DOHH2 (cell line): ENCODE measurements at regions not wholly inside any gene's neighbourhood (a gene's known extent, or its start where the extent isn't known, plus 50 kb on each side); places are given as distances from the start of the nearest gene placed in this dataset.

Source experiments
- CTCF ChIP-seq: fragments of 200-600 bp; sonication (generic); IDR thresholded peaks from one replicate; pipeline ENCODE4 v1.5.1; 2014; ENCODE audit warnings: antibody characterized with exemption, mild to moderate bottlenecking, low read depth, low read length; ENCODE audit not compliant: poor library complexity, severe bottlenecking
- EZH2phosphoT487 ChIP-seq: fragments of 200-600 bp; sonication (generic); IDR thresholded peaks from 2 replicates; pipeline ENCODE4 v1.6.1; 2017; ENCODE audit warnings: borderline replicate concordance, mild to moderate bottlenecking, antibody characterized with exemption, low read length, moderate library complexity, mixed read lengths

DNA sequence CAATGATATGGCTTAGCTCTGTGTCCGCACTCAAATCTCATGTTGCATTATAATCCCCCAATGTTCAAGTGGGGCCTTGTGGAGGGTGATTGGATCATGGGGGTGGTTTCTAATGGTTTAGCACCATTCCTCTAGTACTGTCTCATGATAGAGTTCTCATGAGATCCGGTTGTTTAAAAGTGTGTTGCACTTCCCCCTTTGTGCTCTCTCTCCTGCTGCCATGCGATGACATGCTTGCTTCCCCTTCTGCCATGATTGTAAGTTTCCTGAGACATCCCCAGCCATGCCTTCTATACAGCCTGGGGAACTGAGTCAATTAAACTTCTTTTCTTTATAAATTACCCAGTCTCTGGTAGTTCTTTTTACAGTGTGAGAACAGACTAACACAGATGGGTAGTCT lies 427.1 kb downstream of the CHSY3 start:
- TF ChIP-seq CTCF (no peak), EZH2phosphoT487 (no peak)
